ENCODE measurements at regions not wholly inside any gene's neighbourhood (a gene's known extent, or its start where the extent isn't known, plus 50 kb on each side); places are given as distances from the start of the nearest gene placed in this dataset.
A peak's percentile ranks its signal among the peaks of the same experiment; 100 is the strongest.

GRCh38 chr17:51536627-51537026 lies 276.3 kb downstream of the UTP18 start:
- H2AFZ ChIP-seq (ENCODE audit: low read length), result no peak overlapping the region
- peaks cover 10% of the 10 kb centered on the region for H3K4me1 ChIP-seq (ENCODE audit: insufficient read depth, low read length, poor library complexity, severe bottlenecking)
- H3K79me2 ChIP-seq (ENCODE audit: insufficient read depth, low read length), result no peaks in the 10 kb centered on the region
- no peak overlapping the region for H3K4me3 ChIP-seq (ENCODE audit: low read length, poor library complexity, severe bottlenecking)
- no peaks in the 10 kb centered on the region for H3K27me3 ChIP-seq (ENCODE audit: insufficient read depth, low read length, poor library complexity, severe bottlenecking)
- no peaks in the 10 kb centered on the region for H3K9me3 ChIP-seq (ENCODE audit: insufficient read depth, low read depth, low read length)
- no peaks in the 10 kb centered on the region for H3K9me2 ChIP-seq (replicated peaks; ENCODE audit: low read depth, low read length)
- no peaks in the 10 kb centered on the region for H3K36me3 ChIP-seq (ENCODE audit: insufficient read depth, low read length)
- no peak overlapping the region for H3K9ac ChIP-seq (ENCODE audit: low read depth, low read length, poor library complexity, severe bottlenecking)
- no peak for TF ChIP-seq EZH2phosphoT487 (IDR thresholded peaks at IDR 0.05; ENCODE audit: borderline replicate concordance)
- no peak for TF ChIP-seq CTCF (conservative IDR thresholded peaks at IDR 0.05; ENCODE audit: low read length)
- H3F3A ChIP-seq (ENCODE audit: low read depth), result no peaks in the 10 kb centered on the region
- H4K20me1 ChIP-seq (ENCODE audit: insufficient read depth, low read length, poor library complexity, severe bottlenecking), result no peaks in the 10 kb centered on the region
- no peak overlapping the region for H3K4me2 ChIP-seq (ENCODE audit: low read depth, low read length, poor library complexity, severe bottlenecking)

- no peaks in the 10 kb centered on the region for H3K27me3 ChIP-seq (ENCODE audit: insufficient read depth, low read length, poor library complexity, severe bottlenecking)
Observed at GRCh38 chr17:51537996-51538550, 277.7 kb downstream of the UTP18 start.

GRCh38 chr17:51540151-51540550 lies 279.8 kb downstream of the UTP18 start:
- peak; percentile 48 for TF ChIP-seq CTCF (conservative IDR thresholded peaks at IDR 0.05; ENCODE audit: low read length)
- no peak for TF ChIP-seq EZH2phosphoT487 (IDR thresholded peaks at IDR 0.05; ENCODE audit: borderline replicate concordance)

More at GRCh38 chr17:51537996-51538550, 277.7 kb downstream of the UTP18 start:
- no peaks in the 10 kb centered on the region for H3K79me2 ChIP-seq (ENCODE audit: insufficient read depth, low read length)
- H3K9ac ChIP-seq (ENCODE audit: low read depth, low read length, poor library complexity, severe bottlenecking), result no peak overlapping the region
- no peak overlapping the region for H3K4me3 ChIP-seq (ENCODE audit: low read length, poor library complexity, severe bottlenecking)
- H3K9me2 ChIP-seq (replicated peaks; ENCODE audit: low read depth, low read length), result no peaks in the 10 kb centered on the region
- no peaks in the 10 kb centered on the region for H4K20me1 ChIP-seq (ENCODE audit: insufficient read depth, low read length, poor library complexity, severe bottlenecking)
- TF ChIP-seq EZH2phosphoT487 (IDR thresholded peaks at IDR 0.05; ENCODE audit: borderline replicate concordance) (no peak), CTCF (conservative IDR thresholded peaks at IDR 0.05; ENCODE audit: low read length) (no peak)
- H3K36me3 ChIP-seq (ENCODE audit: insufficient read depth, low read length), result no peaks in the 10 kb centered on the region
- H3K9me3 ChIP-seq (ENCODE audit: insufficient read depth, low read depth, low read length), result no peaks in the 10 kb centered on the region
- peaks cover 10% of the 10 kb centered on the region for H3K4me1 ChIP-seq (ENCODE audit: insufficient read depth, low read length, poor library complexity, severe bottlenecking)
- no peak overlapping the region for H2AFZ ChIP-seq (ENCODE audit: low read length)
- H3K4me2 ChIP-seq (ENCODE audit: low read depth, low read length, poor library complexity, severe bottlenecking), result no peak overlapping the region
- no peaks in the 10 kb centered on the region for H3F3A ChIP-seq (ENCODE audit: low read depth)

More at GRCh38 chr17:51540151-51540550, 279.8 kb downstream of the UTP18 start:
- H3K79me2 ChIP-seq (ENCODE audit: insufficient read depth, low read length), result no peaks in the 10 kb centered on the region
- H3F3A ChIP-seq (ENCODE audit: low read depth), result no peaks in the 10 kb centered on the region
- no peak overlapping the region for H3K4me3 ChIP-seq (ENCODE audit: low read length, poor library complexity, severe bottlenecking)
- H2AFZ ChIP-seq (ENCODE audit: low read length), result peak overlapping the region; percentile 74; the same call in 1 of the 2 replicates
- H3K9ac ChIP-seq (ENCODE audit: low read depth, low read length, poor library complexity, severe bottlenecking), result no peak overlapping the region
- H3K9me2 ChIP-seq (replicated peaks; ENCODE audit: low read depth, low read length), result no peaks in the 10 kb centered on the region
- H3K4me1 ChIP-seq (ENCODE audit: insufficient read depth, low read length, poor library complexity, severe bottlenecking), result peaks cover 10% of the 10 kb centered on the region
- no peaks in the 10 kb centered on the region for H4K20me1 ChIP-seq (ENCODE audit: insufficient read depth, low read length, poor library complexity, severe bottlenecking)
- H3K9me3 ChIP-seq (ENCODE audit: insufficient read depth, low read depth, low read length), result no peaks in the 10 kb centered on the region
- no peaks in the 10 kb centered on the region for H3K27me3 ChIP-seq (ENCODE audit: insufficient read depth, low read length, poor library complexity, severe bottlenecking)
- H3K36me3 ChIP-seq (ENCODE audit: insufficient read depth, low read length), result no peaks in the 10 kb centered on the region
- peak overlapping the region; percentile 43 for H3K4me2 ChIP-seq (ENCODE audit: low read depth, low read length, poor library complexity, severe bottlenecking)
